GM19351 (cell line): ENCODE measurements at regions not wholly inside any gene's neighbourhood (a gene's known extent, or its start where the extent isn't known, plus 50 kb on each side); places are given as distances from the start of the nearest gene placed in this dataset.

ENCODE experiments used
- ATAC-seq: cut with Tn5 transposase; IDR thresholded peaks from one replicate; pipeline ENCODE4 v1.9.1; 2021; ENCODE audit warnings: mild to moderate bottlenecking, moderate library complexity; ENCODE audit not compliant: unreplicated experiment

DNA sequence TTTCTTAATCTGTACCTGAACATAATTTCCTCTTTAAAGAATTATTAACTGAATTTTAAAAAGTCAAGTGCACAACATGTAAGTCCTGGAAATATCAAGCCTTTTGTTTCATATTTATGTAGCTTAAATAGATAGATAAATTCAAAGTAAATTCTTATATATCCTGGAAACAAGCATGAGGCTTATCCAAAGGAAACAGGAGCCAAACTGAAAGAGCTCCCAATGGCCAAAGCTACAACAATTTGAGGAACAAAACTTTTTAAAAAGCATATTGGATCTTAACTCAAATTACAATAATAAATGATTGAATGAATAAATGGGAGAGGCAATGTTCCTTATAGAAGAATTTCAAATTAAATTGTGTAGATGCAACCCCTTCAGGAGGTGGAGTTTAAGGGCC lies 679.1 kb downstream of the METTL4 start:
- no peak for ATAC-seq

DNA sequence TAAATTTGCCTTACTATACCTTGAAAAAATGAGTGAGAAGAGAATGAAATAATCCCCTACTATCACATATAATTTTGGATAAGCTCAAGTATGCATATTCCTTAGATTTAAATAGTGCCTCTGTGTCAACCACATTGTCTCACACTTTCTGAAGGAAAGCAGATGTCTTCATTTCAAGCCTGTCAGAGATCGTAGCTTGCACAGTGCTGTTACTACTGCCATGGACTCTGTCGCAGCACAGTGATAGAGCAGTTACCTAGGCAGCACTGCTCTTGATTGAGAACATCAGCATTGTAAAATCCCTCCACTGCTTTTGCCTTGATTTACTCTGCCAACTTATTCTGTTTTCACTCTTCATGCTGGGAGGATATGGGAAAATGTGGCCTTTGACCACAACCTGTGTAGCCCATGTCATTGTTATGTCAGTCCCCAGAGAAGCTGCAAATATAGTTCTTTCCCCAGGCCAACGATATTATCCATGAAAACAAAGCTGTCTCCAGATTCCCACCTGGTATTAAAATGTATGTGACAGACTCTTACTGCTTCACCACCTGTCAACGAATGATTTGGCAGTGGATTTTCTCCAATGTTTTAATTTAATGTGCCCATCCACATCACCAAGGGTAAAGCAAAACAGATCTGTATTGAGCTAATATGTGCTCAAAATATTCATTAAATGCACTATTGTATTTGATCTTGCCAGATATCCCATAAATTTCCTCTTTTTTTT lies 675.7 kb downstream of the METTL4 start:
- ATAC-seq, result no peak

DNA sequence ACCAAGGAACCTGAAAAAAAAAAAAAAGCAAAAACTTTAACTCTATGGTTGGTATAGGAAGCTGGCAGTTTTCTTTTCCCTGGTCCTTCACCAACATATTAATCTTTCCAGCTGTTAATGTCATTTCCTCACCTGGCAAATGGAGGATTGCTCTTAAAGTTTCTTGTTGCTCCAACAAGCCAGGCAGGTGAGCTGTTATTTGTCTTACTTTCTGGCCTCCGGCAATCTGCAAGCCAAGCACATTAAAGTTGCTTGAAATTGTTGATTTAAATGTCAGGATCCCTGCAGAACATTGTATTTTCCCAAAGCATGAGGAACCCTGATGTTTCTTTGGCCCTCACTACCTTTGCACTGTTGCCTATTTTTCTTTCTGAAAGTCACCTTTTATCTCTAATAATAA lies 664.9 kb downstream of the METTL4 start:
- no peak for ATAC-seq

DNA sequence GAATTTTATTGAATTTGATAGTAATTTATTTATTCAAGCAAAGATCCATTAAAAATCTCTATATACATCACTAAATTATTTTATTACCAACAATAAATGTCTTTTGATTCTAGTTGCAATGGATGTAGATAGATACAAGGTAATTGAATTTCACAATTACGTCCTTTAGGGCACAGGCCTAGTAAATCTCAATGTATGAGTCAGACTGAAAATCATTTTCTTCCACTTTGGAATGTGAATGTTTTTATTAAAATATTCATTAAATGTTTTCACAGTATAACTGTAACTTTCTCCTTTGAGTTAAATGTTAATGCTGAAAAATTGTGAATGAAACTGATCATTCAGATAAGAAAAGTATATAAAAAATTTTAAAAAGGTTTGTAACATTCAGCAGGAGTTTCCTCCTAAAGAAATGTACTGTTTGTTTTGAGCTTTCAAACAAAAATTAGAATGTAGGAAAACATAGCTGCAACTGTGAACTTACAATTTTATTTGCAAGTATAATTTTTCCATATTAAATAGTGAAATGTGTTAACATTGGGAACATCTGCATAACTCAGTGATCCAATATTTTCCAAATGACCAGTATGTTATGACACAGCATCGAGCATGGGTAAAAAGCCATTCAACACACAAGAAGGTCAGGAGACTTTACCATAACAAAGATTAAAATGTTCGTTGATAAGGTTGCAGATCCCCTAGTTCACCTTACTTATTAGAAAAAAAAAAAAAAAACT lies 663.7 kb downstream of the METTL4 start:
- ATAC-seq, result no peak

DNA sequence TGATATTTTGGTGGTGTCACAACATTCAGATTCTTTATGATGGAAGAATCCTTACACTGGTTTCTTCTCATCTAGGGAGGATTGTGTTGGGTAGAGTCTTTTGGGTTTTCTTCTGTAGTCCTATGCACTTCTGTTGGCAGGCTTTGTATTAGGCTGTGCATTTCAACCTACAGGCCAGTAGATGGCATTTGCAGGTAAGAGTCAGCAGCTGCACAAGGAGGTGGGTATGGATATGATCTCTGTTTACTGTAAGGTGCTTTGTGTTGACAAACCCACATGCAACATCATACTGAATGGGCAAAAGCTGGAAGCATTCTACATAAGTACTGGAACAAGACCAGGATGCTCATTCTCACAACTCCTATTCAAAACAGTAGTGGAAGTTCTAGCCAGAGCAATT lies 656.8 kb downstream of the METTL4 start:
- no peak for ATAC-seq

DNA sequence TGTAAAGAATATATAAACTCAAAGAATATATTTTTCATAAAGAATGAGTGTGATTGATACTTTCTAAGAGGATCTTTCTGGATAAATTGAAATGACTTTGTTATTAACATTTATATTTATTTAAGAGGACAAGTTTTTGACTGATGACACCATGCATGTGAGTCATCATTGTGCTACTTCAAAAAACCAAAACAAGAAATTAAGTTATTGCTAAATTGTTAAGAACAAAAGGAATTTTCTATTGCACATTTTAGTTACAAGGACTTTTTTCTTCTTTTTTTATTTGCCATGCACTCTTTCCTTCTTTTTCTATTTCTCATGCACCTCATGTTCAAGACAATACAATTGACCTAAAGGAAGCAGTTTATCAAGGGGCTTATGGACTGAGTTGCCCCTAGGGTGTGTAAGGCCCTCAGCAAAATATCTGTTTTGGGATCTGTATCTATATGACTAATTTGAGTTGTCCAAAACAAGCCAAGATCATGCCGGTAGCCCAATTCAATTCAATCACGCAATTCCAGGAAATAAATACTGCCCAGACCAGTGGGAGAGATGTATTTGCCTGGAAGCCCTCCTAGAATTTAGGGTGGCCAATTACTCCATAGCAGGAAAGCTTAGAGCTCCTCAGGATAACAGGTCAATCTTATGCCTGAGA lies 654.3 kb downstream of the METTL4 start:
- no peak for ATAC-seq

DNA sequence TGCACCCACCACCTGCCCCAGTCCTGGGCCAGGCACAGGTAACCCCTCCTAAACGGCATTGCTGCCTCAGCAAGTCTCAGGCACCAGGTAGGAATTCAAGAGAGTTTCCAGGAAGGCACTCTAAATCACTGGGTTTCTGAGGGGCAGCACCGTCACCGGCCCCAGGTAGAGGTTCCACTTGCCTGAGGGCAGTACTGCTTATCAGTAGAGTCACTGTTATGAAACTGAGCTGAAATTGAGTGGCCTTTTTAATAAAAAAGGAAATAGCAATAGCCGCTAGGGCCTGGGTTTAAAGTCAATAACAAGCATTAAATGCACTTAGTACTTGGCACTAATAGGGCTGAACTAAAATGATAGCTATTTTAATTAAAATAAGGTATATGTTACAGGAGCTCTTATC lies 653.7 kb downstream of the METTL4 start:
- no peak for ATAC-seq

DNA sequence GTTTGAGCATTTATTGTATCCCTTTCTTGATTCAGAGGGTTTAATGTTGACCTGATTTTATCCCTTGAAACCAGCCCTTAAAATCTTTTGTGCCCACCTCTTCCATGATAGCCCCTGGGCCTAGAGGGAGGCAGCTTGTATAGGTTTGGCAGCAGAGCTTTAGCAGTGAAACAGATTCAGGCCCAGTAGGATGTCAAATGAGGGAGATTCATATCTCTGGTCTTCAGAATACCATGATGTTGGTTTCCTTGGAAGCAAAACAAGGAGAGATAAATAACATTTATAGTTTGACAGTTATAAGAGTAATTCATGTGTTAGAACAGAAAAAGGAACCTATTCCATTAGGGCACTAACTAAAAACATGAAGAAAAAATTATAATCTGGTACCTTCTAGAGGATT lies 649.2 kb downstream of the METTL4 start:
- no peak for ATAC-seq

DNA sequence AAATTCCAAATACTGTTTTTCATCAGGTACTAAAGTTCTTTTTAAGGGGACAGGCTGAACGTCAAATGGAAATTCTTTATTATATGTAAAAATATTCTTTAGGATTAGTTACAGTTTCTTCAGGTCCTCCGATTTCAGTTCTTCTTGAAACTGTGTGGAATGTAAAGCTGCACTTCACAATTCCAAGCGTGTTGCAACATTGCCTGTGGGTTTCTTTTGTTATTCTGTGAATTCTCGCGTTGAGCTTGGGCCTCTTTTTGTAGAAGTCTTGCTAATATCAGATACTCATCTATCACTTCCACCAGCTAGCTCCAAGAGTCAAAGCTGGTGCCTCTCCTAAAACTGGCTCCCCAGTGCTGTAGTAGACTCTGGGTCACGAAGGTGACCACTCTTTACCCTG lies 642.6 kb downstream of the METTL4 start:
- ATAC-seq, result no peak

DNA sequence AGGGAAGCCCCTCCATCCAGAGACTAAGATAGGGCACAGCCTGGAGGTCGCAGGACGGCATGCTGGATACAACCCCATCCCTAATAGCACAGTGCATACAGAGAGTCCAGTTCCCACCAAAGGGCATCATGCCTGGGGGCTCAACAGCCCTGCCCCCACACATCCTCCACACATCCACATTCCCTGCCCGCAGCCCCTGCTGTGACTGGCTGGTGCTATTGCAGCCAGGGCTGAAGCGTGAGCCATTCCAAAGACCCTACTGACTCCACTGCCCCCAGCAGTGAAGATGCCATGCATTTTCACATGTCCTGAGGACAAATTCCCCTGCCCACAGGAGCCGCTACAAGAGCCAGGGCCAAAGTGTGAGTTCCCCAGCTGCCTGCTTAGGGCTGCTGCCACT lies 641.6 kb downstream of the METTL4 start:
- no peak for ATAC-seq

DNA sequence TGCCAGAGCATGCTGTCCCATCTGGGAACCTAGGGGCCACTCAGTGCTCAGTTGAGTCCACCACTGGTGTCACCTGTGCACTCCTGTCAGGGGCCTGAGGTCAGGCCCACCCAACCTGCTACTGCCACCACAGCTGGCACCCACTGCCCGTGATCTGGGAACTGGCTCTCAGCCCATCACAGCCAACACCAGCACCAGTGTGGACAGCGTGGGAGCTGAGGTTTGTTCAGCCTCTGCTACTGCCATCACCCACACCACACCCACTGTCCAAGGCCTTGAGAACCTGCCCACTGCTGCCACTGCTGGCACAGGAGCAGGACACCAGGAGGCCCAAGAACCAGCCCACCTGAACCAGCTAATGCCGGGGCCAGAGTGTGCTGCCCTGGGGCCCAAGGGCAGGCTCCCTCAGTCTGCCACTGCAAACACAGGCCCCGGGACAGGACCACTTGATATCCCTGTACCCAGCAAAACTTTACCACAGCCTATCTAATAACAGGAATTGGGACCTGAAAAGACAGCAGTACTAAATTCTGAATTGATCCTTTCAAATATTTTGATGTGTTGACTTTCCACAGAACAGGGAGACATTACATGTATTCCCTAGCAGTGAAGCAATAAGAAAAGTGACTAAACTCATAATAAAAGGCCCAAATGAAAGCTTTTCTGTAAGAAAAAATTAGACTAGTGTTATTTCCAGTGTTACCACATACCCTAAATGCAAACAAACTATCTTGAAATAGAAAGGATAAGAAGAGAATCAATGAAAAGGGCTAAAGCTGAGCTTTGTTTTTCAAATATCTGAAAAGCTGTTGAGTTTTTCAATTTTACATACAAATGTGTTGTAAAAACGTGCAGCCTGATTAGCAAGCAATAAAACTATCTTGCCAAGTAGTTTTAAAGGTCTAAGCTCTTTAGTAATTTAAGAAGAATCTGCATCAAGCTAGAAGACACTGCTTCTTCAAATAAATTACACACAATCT lies 640.7 kb downstream of the METTL4 start:
- ATAC-seq, result no peak

DNA sequence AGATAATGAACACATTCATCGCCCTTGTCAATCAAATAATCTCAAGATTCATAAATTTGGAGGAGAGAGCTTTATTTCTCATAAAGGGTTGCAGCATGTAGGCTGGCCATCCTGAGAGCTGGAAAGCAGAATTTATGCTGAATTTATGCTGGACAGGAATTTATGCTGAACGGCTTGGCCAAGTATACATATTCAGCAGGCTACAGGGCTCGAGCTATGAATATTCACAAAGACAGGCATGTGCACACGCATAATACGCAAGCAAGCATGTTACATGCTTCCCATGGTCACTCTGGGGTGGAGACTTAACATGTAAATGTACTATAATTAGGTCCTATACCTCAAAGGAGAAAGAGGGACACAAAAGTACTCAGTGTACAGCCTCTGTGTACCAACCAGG lies 618.8 kb downstream of the METTL4 start:
- no peak for ATAC-seq

DNA sequence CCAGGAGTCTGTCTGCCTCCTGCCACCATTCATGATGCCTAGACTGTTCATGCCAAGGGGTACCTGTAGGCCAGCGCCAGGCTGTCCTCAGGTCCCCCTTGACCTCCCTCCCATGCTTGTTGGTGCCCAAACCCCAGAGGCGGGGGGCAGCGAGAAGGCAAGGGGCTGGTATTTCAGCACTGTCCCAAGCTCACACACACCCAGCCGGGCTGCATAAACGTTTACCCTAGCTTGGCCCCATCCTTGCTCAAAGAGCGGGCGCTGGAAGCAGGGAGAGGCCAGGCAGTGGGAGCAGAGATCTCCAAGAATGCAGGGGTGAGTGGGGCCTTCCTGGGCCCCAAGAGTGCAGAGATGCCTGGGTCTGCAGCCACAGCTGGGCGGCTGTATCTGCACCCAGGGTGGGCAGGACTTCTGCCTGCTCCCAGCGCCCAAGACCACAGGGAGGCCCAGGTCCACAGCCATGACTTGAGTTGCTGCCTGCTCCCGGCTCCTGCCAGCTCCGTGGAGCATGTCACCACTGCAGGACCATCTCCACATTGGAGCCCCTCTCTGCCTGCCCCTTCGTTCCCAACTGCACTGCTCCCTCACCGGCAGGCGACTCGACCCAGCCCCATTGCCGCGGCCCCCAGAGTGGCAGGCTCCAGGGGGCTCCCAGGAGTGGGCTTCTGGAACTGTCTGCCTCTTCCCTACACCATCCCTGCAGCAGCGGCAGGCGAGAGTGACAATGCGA lies 616.6 kb downstream of the METTL4 start:
- no peak for ATAC-seq

DNA sequence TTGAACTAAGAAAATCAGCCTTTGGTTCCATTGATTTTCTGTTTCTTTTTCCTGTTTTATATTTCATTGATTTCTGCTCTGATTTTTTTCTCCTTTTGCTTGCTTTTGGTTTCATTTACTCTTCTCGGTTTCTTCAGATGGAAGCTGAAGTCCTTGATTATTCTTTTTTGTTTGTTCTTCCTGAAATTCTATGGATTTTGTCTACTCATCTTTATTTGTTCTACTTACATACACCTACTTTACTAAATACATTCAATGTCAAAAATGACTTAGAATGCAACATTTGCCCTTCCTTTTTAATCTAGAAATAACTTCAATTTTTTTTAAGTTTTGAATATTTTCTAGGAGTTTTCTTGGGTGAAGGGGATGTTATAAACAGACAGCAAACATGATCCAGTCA lies 612.5 kb downstream of the METTL4 start:
- ATAC-seq, result no peak

DNA sequence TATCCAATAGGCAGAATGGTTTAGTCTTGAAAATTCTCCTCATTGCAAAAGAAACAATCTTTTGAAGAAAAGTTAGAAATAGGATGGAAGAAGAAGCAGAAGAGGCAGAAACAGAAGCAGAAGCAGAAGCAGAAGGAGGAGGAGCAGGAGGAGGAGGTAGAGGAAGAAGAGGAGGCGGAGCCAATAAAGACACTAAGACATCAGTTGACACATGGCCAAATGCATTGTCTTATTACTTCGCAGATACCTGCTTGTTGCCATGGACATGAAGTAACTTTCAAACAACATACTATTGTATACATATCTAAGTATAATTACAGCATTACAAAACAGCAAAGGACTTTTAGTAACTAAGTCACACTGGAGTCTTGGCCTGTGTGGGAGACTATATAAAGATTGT lies 606.3 kb downstream of the METTL4 start:
- ATAC-seq, result no peak

DNA sequence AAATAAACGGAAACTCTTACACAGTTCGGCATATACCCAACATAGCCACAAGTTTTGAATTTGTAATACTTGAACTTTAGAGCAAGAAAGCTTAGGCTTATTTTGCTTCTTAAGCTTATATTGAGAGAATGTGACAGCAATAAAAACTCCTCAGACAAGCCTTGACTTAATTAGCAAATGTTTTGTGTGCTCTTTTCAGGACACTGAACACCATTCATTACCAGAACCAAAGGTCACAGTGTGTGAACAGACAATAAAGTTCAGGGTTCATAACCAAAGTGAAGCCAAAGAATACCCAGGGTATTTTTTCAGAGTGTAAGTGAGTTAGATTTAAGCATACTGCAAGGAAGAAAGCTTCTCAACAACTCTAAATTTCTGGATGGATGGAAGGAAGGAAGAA lies 605.8 kb downstream of the METTL4 start:
- ATAC-seq, result no peak

DNA sequence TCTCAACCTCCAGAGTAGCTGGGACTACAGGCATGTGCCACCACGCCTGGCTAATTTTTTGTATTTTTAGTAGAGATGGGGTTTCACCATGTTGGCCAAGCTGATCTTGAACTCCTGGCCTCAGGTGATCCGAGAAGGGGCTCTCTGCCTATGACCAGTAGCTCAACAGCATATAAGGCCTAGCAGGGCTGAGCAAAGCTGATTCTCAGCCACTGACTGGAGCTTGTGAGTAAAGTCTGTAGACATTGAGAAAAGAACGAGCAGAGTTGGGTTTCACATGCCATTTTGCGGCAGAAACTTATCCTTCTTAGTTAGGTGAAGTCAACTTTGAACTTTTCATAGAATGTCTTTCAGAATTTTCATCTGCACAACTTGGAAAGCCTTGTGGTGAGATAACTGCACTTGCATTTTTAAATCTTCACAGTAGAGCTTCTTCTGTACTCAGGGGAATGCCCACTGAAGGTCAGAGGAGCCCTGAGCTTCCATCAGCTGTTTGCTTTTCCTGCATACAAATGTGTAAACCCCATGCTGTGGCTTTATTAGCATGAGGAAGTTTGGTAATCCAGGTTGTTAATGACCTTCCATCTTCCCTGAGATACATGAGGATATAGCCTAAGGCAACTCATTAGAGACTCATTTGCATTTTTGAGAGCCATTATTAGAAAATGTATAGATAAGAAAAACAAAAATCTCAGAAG lies 602.4 kb downstream of the METTL4 start:
- no peak for ATAC-seq

DNA sequence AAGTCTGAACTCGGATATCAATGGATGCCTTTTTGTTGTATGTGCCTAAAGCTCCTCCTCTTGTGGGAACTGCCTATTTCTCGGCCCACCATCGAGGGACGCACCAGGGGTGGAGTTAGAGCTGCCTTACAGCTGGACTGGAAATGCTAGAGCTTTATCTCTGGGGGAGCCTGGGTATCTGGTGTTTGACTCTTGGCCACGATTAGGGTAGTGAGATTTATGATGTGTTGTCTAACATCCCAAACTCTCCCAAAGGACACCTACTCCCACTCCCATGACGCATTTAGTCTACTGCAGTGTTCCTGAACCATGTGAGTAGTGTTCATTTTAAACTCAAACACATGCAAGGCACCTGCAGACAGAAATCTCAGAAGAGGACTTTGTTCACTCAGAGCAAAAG lies 594.8 kb downstream of the METTL4 start:
- ATAC-seq, result no peak

DNA sequence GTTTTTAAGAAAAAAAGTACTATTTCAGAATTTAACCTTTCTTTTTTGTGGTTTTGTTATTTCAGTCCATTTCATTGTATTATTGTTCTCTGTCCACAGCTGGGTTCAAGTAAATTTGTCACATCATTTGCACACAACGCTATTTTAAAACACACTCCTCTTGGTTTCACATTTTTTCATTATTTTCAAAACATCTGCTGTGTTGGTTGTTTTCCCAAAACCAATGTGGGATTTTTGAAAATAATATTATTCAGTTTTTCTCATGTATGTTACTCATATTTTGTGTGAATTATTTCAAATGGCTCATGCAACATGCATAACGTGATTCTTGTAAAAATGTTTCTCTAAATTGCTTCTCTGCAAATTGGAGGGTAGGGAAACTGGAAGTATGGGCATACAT lies 589.2 kb downstream of the METTL4 start:
- ATAC-seq, result no peak
